B cell (primary cell): ENCODE measurements at regions not wholly inside any gene's neighbourhood (a gene's known extent, or its start where the extent isn't known, plus 50 kb on each side); places are given as distances from the start of the nearest gene placed in this dataset.
A peak's percentile ranks its signal among the peaks of the same experiment; 100 is the strongest.

ENCODE experiments used
- ATAC-seq: fragments of 200-7000 bp; cut with Tn5 transposase; one replicate; pipeline ENCODE4 v1.10.0; 2021; ENCODE audit warnings: low read depth, mild to moderate bottlenecking, moderate number of reproducible peaks, moderate library complexity
- CTCF ChIA-PET: fragments of 350-600 bp; sonication (Branson Sonifier 250); formaldehyde crosslinking; loops from one replicate; lab custom pipeline; 2021; ENCODE audit warnings: antibody characterized with exemption, inconsistent platforms; lab: Charles Lee
- POLR2A ChIA-PET: fragments of 350-600 bp; sonication (Branson Sonifier 250); formaldehyde crosslinking; loops from one replicate; lab custom pipeline; 2021; ENCODE audit warnings: antibody characterized with exemption; lab: Charles Lee
- DNase-seq: peaks from one replicate; pipeline ENCODE4 v3.0.0; 2013
- H2AFZ ChIP-seq: 2 replicates; pipeline ENCODE4 v1.6.1; 2012; ENCODE audit warnings: mild to moderate bottlenecking, low read depth, low read length; ENCODE audit not compliant: insufficient read depth, poor library complexity, severe bottlenecking
- H3K27ac ChIP-seq, 2 donors: 1 replicate in 1 of 2; 2 replicates in 1 of 2; pipeline ENCODE4 v1.5.1; 2012 to 2013; ENCODE audit warnings: low read length in 2 of 2, mild to moderate bottlenecking in 2 of 2, moderate library complexity in 1 of 2
- H3K27me3 ChIP-seq, 4 experiments: fragments of 200-600 bp in 1 of 4; sonication (generic) in 1 of 4; replicated peaks in 1 of 4; 1 replicate in 2 of 4; 2 replicates in 2 of 4; pipeline versions ENCODE4 v1.6.1 to v1.7.0; 2013 to 2016; ENCODE audit warnings: low read length in 3 of 4, mild to moderate bottlenecking in 2 of 4, mixed read lengths in 1 of 4, moderate library complexity in 1 of 4; ENCODE audit not compliant: insufficient read depth in 4 of 4, control insufficient read depth in 3 of 4; ENCODE audit errors: control extremely low read depth in 1 of 4
- H3K36me3 ChIP-seq, 2 experiments: replicated peaks in 1 of 2; 1 replicate in 1 of 2; 2 replicates in 1 of 2; pipeline versions ENCODE4 v1.6.1 to v1.7.1; 2013; ENCODE audit warnings: low read length in 1 of 2; ENCODE audit not compliant: insufficient read depth in 2 of 2, control insufficient read depth in 1 of 2; ENCODE audit errors: control extremely low read depth in 1 of 2, extremely low read depth in 1 of 2
- H3K4me1 ChIP-seq, 2 donors: fragments of 200-600 bp in 1 of 2; sonication (generic) in 1 of 2; 1 replicate in 1 of 2; 2 replicates in 1 of 2; pipeline versions ENCODE4 v1.5.1 to v1.6.1; 2013 to 2017; ENCODE audit warnings: low read length in 2 of 2; ENCODE audit not compliant: control insufficient read depth in 2 of 2, insufficient read depth in 2 of 2
- H3K4me2 ChIP-seq: replicated peaks from 2 replicates; pipeline ENCODE3; 2012; ENCODE audit warnings: mild to moderate bottlenecking, low read depth, low read length; ENCODE audit not compliant: poor library complexity, severe bottlenecking
- H3K4me3 ChIP-seq, 5 experiments: fragments of 200-600 bp in 1 of 5; sonication (generic) in 1 of 5; 1 replicate in 3 of 5; 2 replicates in 2 of 5; pipeline versions ENCODE4 v1.5.1 to v1.7.0; 2011 to 2016; ENCODE audit warnings: low read length in 4 of 5, mild to moderate bottlenecking in 4 of 5, low read depth in 2 of 5, control low read depth in 1 of 5, moderate library complexity in 1 of 5; ENCODE audit not compliant: insufficient read depth in 1 of 5; ENCODE audit errors: control extremely low read depth in 1 of 5, extremely low read depth in 1 of 5
- H3K79me2 ChIP-seq: fragments of 200-600 bp; sonication (generic); one replicate; pipeline ENCODE4 v1.6.0; 2016; ENCODE audit warnings: low read length; ENCODE audit not compliant: control insufficient read depth, insufficient read depth
- H3K9ac ChIP-seq: fragments of 200-600 bp; sonication (generic); 2 replicates; pipeline ENCODE4 v1.6.1; 2017; ENCODE audit warnings: mild to moderate bottlenecking, low read length, moderate library complexity
- H3K9me3 ChIP-seq, 3 donors: one replicate each; pipeline versions ENCODE4 v1.6.1 to v1.7.1; 2013; ENCODE audit warnings: low read length in 2 of 3; ENCODE audit not compliant: control insufficient read depth in 2 of 3, insufficient read depth in 1 of 3; ENCODE audit errors: control extremely low read depth in 1 of 3
- H4K20me1 ChIP-seq: 2 replicates; pipeline ENCODE4 v1.6.0; 2012; ENCODE audit warnings: mild to moderate bottlenecking, low read length; ENCODE audit not compliant: insufficient read depth, control insufficient read depth, poor library complexity, severe bottlenecking
- H3K27ac Mint-ChIP-seq: one replicate; pipeline ENCODE4 v1.8.0; 2021; ENCODE audit warnings: mixed read lengths
- H3K27me3 Mint-ChIP-seq: one replicate; pipeline ENCODE4 v1.8.0; 2021; ENCODE audit warnings: mixed read lengths
- H3K4me1 Mint-ChIP-seq: one replicate; pipeline ENCODE4 v1.8.0; 2021; ENCODE audit warnings: mixed read lengths
- H3K4me3 Mint-ChIP-seq: one replicate; pipeline ENCODE4 v1.8.0; 2021; ENCODE audit warnings: mixed read lengths
- H3K9me3 Mint-ChIP-seq: one replicate; pipeline ENCODE4 v1.8.0; 2022; ENCODE audit warnings: mixed read lengths; ENCODE audit not compliant: insufficient read depth
- CTCF ChIP-seq: fragments of 200-600 bp; IDR thresholded peaks from one replicate; pipeline ENCODE4 v1.8.0; 2022; ENCODE audit warnings: antibody characterized with exemption, mild to moderate bottlenecking
- EZH2 ChIP-seq: IDR thresholded peaks from 2 replicates; pipeline ENCODE4 v1.6.1; 2012; ENCODE audit warnings: borderline replicate concordance, low read depth, mild to moderate bottlenecking, moderate library complexity, low read length; ENCODE audit not compliant: insufficient read depth, poor library complexity, severe bottlenecking
- WGBS: methylation state at CpG from one replicate; pipeline ENCODE4 v1.1.5; 2013; ENCODE audit warnings: missing lambda C conversion rate; ENCODE audit not compliant: insufficient coverage; 5-methylcytosine and 5-hydroxymethylcytosine counted together
- intact Hi-C: fragments of 100-400 bp; cut with micrococcal nuclease; formaldehyde crosslinking; loops from one replicate; pipeline ENCODE4 v1.10.0; 2022

- H3K79me2 ChIP-seq = no peaks in the 10 kb centered on the region
- Mint-ChIP-seq H3K9me3 (peaks cover 3% of the 10 kb centered on the region), H3K27ac (no peak overlapping the region), H3K27me3 (no peaks in the 10 kb centered on the region), H3K4me1 (peaks cover 32% of the 10 kb centered on the region), H3K4me3 (no peak overlapping the region)
- no peak overlapping the region for H3K9ac ChIP-seq
- no peak overlapping the region for H2AFZ ChIP-seq
- intact Hi-C loops = no loop called here
- no peak for ATAC-seq
- H3K9me3 ChIP-seq = no peaks in the 10 kb centered on the region
- H3K27ac ChIP-seq = no peak overlapping the region
- H3K4me2 ChIP-seq = no peak overlapping the region
- no peaks in the 10 kb centered on the region for H3K36me3 ChIP-seq
- CTCF ChIA-PET = no interaction called here
- 100% methylated on average over 2 of the region's 2 CpGs for WGBS
- no peak for TF ChIP-seq EZH2
- TF ChIP-seq CTCF = no peak
- no peak overlapping the region for H3K4me3 ChIP-seq
- H3K27me3 ChIP-seq = no peaks in the 10 kb centered on the region
- H3K4me1 ChIP-seq = peaks cover 17 to 25% of the 10 kb centered on the region in 2 donors
- no peak for DNase-seq
- POLR2A ChIA-PET = no interaction called here
- H4K20me1 ChIP-seq = no peaks in the 10 kb centered on the region
These were observed 143.1 kb upstream of the FBXO11 start for GRCh38 chr2:48049371-48049770.

DNA sequence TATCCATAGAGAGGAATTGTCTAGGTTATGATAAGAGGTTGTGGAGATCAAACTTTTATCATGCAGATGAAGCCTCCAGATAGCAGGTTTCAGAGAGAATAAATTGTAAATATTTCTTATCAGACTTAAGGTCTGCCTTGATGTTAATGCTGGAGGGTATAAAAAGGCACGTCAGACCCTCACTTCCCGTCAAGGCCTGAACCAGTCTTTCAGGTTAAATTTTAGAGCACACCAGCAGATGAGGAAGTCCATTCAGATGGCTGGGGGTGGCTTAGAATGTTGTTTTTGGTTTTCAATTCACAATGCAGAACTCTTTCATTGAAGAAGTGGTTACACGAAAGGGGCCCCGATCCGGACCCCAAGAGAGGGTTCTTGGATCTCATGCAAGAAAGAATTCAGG is 144.4 kb upstream of the FBXO11 start:
- no peak overlapping the region for H3K27ac ChIP-seq
- Mint-ChIP-seq H3K4me1 (peaks cover 22% of the 10 kb centered on the region), H3K27me3 (no peaks in the 10 kb centered on the region), H3K27ac (no peak overlapping the region), H3K9me3 (peaks cover 3% of the 10 kb centered on the region), H3K4me3 (no peak overlapping the region)
- peaks cover 8 to 17% of the 10 kb centered on the region in 2 donors for H3K4me1 ChIP-seq
- intact Hi-C loops = no loop called here
- H3K9me3 ChIP-seq = no peaks in the 10 kb centered on the region
- H2AFZ ChIP-seq = peak overlapping the region; percentile 18
- H3K4me2 ChIP-seq = no peak overlapping the region
- H4K20me1 ChIP-seq = no peaks in the 10 kb centered on the region
- H3K9ac ChIP-seq = no peak overlapping the region
- ChIA-PET POLR2A (no interaction called here), CTCF (no interaction called here)
- H3K4me3 ChIP-seq = no peak overlapping the region
- no peak for TF ChIP-seq CTCF
- TF ChIP-seq EZH2 = no peak
- H3K79me2 ChIP-seq = no peaks in the 10 kb centered on the region
- DNase-seq (no peak), ATAC-seq (no peak)
- H3K36me3 ChIP-seq = no peaks in the 10 kb centered on the region
- H3K27me3 ChIP-seq = no peaks in the 10 kb centered on the region
- WGBS = 61% methylated on average over 3 of the region's 5 CpGs
